Ovary (tissue), 7 donors: ENCODE measurements at regions not wholly inside any gene's neighbourhood (a gene's known extent, or its start where the extent isn't known, plus 50 kb on each side); places are given as distances from the start of the nearest gene placed in this dataset.
"Not testable (repeated sequence)": the region's sequence is repeated elsewhere in the genome, so short reads cannot be mapped to it uniquely, and the experiment has no call there.

ENCODE experiments used
- DNase-seq, 5 donors: peaks; one replicate each; pipeline ENCODE4 v3.0.0-alpha.2; 2019 to 2020
- H3K27ac ChIP-seq, 2 donors: fragments of 200-600 bp; one replicate each; pipeline versions ENCODE4 v1.5.1 to v1.8.0; 2019 to 2022
- H3K27me3 ChIP-seq: fragments of 200-600 bp; one replicate; pipeline ENCODE4 v1.8.0; 2022
- H3K36me3 ChIP-seq: fragments of 200-600 bp; sonication (generic); one replicate; pipeline ENCODE4 v1.5.1; 2019
- H3K4me1 ChIP-seq: one replicate; pipeline ENCODE4 v1.8.1; 2013; ENCODE audit warnings: mild to moderate bottlenecking, moderate library complexity; ENCODE audit not compliant: insufficient read depth
- H3K4me3 ChIP-seq: fragments of 200-600 bp; sonication (generic); one replicate; pipeline ENCODE4 v1.5.1; 2017
- H3K9me3 ChIP-seq, 2 donors: fragments of 200-600 bp in 1 of 2; sonication (generic) in 1 of 2; one replicate each; pipeline versions ENCODE4 v1.5.1 to v1.8.1; 2013 to 2019; ENCODE audit warnings: mild to moderate bottlenecking in 1 of 2, moderate library complexity in 1 of 2
- EP300 ChIP-seq: sonication (generic); formaldehyde crosslinking; IDR thresholded peaks from one replicate; pipeline ENCODE4 v1.6.1; 2017; ENCODE audit warnings: antibody characterized with exemption
- POLR2A ChIP-seq: fragments of 450-650 bp; IDR thresholded peaks from one replicate; pipeline ENCODE4 v1.6.1; 2017; ENCODE audit warnings: antibody characterized with exemption, mild to moderate bottlenecking, moderate library complexity
- WGBS, 3 donors: extraction: QIAGEN DNeasy Blood & Tissue Kit in 1 of 3; methylation state at CpG; one replicate each; pipeline versions ENCODE4 v1.1.5 to v1.1.7; 2013 to 2017; 5-methylcytosine and 5-hydroxymethylcytosine counted together
- intact Hi-C, 4 donors: fragments of 100-400 bp; cut with DNase I; formaldehyde crosslinking; loops; one replicate each; pipeline versions ENCODE4 v1.11.0 to v1.15.1; 2022 to 2023
- TF ChIP-seq, protein P1 (sequence below), 3 donors: fragments of 450-650 bp in 2 of 3; fragments of 200-600 bp in 1 of 3; IDR thresholded peaks; one replicate each; pipeline versions ENCODE4 v1.5.1 to v1.8.0; 2016 to 2022; ENCODE audit warnings: antibody characterized with exemption in 3 of 3, mild to moderate bottlenecking in 1 of 3
- donor health status: DM: no; HTN: no; CAD: no; lungs with moderate emphysema.
- donor health status: DM: no; HTN: no; CAD: no.
- donor health status: Bipolar disorder and iron deficiency.
- donor health status: DM: no; HTN: no; CAD: no.
- donor health status: DM: yes; HTN: yes; CAD: no.

DNA sequence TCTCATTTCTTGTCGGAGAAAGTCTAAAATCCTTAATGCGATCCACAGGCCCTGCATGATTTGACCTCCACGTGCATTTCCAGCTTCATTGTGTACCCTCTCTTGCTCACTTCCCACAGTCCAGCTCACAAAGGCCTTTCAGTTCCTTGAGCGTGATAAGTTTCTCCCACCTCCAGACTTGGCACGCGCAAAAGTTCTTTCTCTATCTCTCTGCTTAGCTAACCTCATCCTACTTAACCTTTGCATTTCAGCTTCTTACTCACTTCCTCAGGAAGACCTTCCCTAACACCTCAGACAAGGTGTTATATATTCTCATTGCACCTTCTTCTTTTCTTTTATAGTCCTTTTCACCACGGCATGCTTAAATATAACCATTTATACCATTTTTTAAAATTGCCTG, 124.8 kb upstream of the XPO1 start:
- no peak for DNase-seq
- no peak overlapping the region for H3K27ac ChIP-seq
- WGBS, 3 donors, result 82 to 84% (median 82%) methylated on average over 7 of the region's 7 CpGs
- no peaks in the 10 kb centered on the region for H3K27me3 ChIP-seq
- no peaks in the 10 kb centered on the region for H3K4me1 ChIP-seq
- H3K36me3 ChIP-seq, result no peaks in the 10 kb centered on the region
- TF ChIP-seq, protein P1, sequence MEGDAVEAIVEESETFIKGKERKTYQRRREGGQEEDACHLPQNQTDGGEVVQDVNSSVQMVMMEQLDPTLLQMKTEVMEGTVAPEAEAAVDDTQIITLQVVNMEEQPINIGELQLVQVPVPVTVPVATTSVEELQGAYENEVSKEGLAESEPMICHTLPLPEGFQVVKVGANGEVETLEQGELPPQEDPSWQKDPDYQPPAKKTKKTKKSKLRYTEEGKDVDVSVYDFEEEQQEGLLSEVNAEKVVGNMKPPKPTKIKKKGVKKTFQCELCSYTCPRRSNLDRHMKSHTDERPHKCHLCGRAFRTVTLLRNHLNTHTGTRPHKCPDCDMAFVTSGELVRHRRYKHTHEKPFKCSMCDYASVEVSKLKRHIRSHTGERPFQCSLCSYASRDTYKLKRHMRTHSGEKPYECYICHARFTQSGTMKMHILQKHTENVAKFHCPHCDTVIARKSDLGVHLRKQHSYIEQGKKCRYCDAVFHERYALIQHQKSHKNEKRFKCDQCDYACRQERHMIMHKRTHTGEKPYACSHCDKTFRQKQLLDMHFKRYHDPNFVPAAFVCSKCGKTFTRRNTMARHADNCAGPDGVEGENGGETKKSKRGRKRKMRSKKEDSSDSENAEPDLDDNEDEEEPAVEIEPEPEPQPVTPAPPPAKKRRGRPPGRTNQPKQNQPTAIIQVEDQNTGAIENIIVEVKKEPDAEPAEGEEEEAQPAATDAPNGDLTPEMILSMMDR (IDR thresholded peaks at IDR 0.05), result no peak
- TF ChIP-seq POLR2A (no peak), EP300 (no peak)
- no peaks in the 10 kb centered on the region for H3K9me3 ChIP-seq
- no peak overlapping the region for H3K4me3 ChIP-seq
- intact Hi-C loops, result no loop called here

DNA sequence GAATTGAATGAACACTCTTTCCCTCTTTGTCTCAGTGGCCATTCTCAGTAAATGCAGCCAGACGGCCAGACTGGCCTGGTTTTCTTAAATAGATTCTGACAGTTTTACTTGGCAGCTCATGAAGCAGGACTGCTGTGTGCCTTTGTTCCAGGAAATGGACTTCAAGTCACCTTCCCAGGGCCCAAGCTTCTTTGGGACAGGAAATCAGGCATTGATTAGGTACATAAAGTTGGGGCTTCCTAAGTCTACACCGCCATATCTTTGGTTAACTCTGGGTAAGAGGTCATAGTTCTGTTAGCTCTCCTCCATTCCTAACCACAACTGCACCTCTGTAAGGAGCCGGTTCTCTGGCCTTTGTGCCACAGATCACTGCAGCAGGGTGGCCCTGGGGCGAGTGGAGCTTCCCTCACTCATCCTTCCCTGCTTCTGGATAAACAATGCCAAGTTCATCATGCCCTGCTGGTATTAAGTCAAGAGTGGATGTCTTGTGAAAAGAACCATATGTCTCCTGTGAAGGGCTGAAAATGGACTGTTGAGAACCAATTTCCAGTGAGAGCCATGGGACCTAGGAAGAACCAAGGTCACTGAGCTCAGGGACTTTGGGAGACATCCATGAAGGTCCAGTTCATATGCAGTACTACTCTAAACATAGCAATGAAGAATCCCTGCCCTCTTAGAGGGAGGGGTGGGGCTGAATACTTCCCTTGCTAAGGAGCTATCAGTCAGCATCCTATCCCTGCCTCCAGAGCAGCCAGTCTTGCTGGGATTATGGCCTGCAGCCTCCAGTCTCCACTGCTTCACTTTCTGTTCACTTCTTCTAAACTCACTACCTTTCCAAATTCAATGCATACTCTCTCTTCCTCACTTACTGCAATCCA, 122.6 kb upstream of the XPO1 start:
- no peaks in the 10 kb centered on the region for H3K9me3 ChIP-seq
- no peak overlapping the region for H3K4me3 ChIP-seq
- WGBS, 3 donors, result 61 to 82% (median 73%) methylated on average over 4 of the region's 4 CpGs
- no peaks in the 10 kb centered on the region for H3K27me3 ChIP-seq
- intact Hi-C loops, result no loop called here
- no peak overlapping the region for H3K27ac ChIP-seq
- no peaks in the 10 kb centered on the region for H3K36me3 ChIP-seq
- TF ChIP-seq EP300 (no peak), POLR2A (no peak)
- TF ChIP-seq, protein P1 (IDR thresholded peaks at IDR 0.05), result no peak
- no peak for DNase-seq
- no peaks in the 10 kb centered on the region for H3K4me1 ChIP-seq

DNA sequence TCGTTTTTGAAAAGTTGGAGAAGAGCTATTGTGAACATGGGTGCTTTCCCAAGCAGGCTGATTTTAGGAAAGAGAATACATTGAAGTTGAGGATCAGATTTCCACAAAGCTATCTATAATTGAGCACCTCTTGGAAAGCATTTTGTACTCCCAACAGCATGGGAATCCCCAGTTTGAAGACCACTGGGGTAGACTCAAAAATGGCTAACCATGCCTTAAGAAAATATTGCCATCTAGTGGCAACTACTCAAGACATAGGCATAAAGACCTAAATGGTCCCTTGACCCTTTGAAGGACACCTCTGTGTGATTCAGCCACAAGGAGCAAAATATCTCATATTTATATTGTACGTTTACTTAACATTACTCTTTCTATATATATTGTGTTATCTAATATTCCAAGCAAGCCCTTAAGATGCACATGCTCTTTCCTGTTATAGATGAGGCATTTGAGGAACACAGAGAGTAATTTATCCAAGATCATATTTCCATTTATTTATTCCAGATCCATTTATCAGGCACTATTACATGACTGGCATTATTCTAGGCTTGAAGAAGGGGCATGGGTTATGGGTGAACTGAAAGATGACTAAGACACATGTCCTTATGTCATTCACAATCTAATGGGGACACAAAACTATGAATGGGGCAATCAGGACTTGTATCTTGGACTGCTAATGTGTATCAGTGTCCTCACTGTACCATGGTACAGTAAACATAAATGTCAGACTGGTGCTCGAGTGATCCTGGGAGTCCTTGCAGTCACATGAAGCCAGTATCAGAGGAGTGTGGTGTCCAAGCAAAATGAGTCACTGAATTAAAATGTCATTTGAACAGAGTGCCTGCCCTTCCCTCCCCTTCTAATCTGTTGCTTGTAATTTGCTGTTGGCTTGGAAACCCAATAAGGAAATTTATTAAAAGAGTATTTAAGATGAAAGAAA, 121.0 kb upstream of the XPO1 start:
- no peak overlapping the region for H3K27ac ChIP-seq
- 47 to 57% (median 52%) methylated on average over 3 of the region's 3 CpGs for WGBS, 3 donors
- H3K9me3 ChIP-seq, result no peaks in the 10 kb centered on the region
- TF ChIP-seq POLR2A (no peak), EP300 (no peak)
- TF ChIP-seq, protein P1 (IDR thresholded peaks at IDR 0.05), result no peak
- H3K36me3 ChIP-seq, result no peaks in the 10 kb centered on the region
- H3K4me1 ChIP-seq, result no peaks in the 10 kb centered on the region
- no peak for DNase-seq
- no peaks in the 10 kb centered on the region for H3K27me3 ChIP-seq
- intact Hi-C loops, result no loop called here
- H3K4me3 ChIP-seq, result no peak overlapping the region

DNA sequence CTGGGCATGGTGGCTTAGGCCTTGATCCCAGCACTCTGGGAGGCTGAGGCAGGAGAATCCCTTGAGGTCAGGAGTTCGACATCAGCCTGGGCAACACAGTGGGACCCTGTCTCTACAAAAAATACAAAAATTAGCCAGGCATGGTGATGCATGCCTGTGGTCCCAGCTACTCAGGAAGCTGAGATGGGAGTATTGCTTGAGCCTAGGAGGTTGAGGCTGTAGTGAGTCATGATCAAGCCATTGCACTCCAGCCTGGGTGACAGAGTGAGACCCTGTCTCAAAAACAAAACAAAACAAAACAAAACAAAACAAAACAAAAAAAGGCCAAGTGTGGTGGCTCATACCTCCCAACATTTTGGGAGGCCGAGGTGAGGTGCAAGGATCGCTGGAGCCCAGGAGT, 111.8 kb upstream of the XPO1 start:
- H3K27ac ChIP-seq, H3K4me1 ChIP-seq, DNase-seq, H3K4me3 ChIP-seq, H3K27me3 ChIP-seq, intact Hi-C loops, H3K9me3 ChIP-seq, H3K36me3 ChIP-seq: not testable (repeated sequence)
- WGBS, 3 donors, result 95 to 97% (median 95%) methylated on average over 3 of the region's 3 CpGs
